Transverse colon (tissue), 4 donors: ENCODE measurements at regions not wholly inside any gene's neighbourhood (a gene's known extent, or its start where the extent isn't known, plus 50 kb on each side); places are given as distances from the start of the nearest gene placed in this dataset.
A peak's percentile ranks its signal among the peaks of the same experiment; 100 is the strongest.

Source experiments
- DNase-seq: peaks from one replicate; pipeline ENCODE4 v3.0.0-alpha.2; 2019
- H3K27ac ChIP-seq, 4 donors: fragments of 200-600 bp; sonication (generic); 2 replicates each; pipeline ENCODE4 v1.5.1; 2016 to 2018; ENCODE audit warnings: inconsistent platforms in 4 of 4
- H3K27me3 ChIP-seq: fragments of 200-600 bp; sonication (generic); 2 replicates; pipeline ENCODE4 v1.5.1; 2017; ENCODE audit warnings: inconsistent platforms
- H3K36me3 ChIP-seq, 4 donors: fragments of 200-600 bp; sonication (generic); 2 replicates each; pipeline ENCODE4 v1.5.1; 2017 to 2019; ENCODE audit warnings: inconsistent platforms in 4 of 4
- H3K4me1 ChIP-seq, 4 donors: fragments of 200-600 bp; sonication (generic); 2 replicates each; pipeline ENCODE4 v1.5.1; 2017 to 2020; ENCODE audit warnings: inconsistent platforms in 4 of 4
- H3K4me3 ChIP-seq, 4 donors: fragments of 200-600 bp; sonication (generic); 1 replicate in 1 of 4; 2 replicates in 3 of 4; pipeline versions ENCODE4 v1.5.1 to v1.6.1; 2017 to 2019; ENCODE audit warnings: inconsistent platforms in 4 of 4
- H3K9me3 ChIP-seq, 2 donors: fragments of 200-600 bp; sonication (generic); 2 replicates each; pipeline ENCODE4 v1.5.1; 2017 to 2019; ENCODE audit warnings: inconsistent platforms in 2 of 2
- EP300 ChIP-seq: sonication (generic); formaldehyde crosslinking; IDR thresholded peaks from one replicate; pipeline ENCODE4 v1.6.1; 2017; ENCODE audit warnings: antibody characterized with exemption, low read depth
- POLR2A ChIP-seq: fragments of 450-650 bp; IDR thresholded peaks from one replicate; pipeline ENCODE4 v1.6.1; 2016; ENCODE audit warnings: antibody characterized with exemption, mild to moderate bottlenecking, moderate library complexity
- POLR2AphosphoS5 ChIP-seq, 3 donors: sonication (generic); formaldehyde crosslinking; IDR thresholded peaks; one replicate each; pipeline ENCODE4 v1.6.1; 2016; ENCODE audit warnings: antibody characterized with exemption in 3 of 3
- WGBS, 2 donors: methylation state at CpG; one replicate each; pipeline ENCODE4 v1.1.5; 2018; ENCODE audit warnings: low coverage in 1 of 2; 5-methylcytosine and 5-hydroxymethylcytosine counted together
- in situ Hi-C, 4 donors: fragments of 200-750 bp; cut with MboI; loops; one replicate each; pipeline versions ENCODE4 v1.15.0 to v1.15.1; 2017; ENCODE audit warnings: low sequenced_read_pairs in 3 of 4, low pct_ligation_motif_present in 1 of 4, low pct_unique_long_range_greater_than_20kb in 1 of 4
- intact Hi-C: fragments of 100-400 bp; cut with DNase I; formaldehyde crosslinking; loops from one replicate; pipeline ENCODE4 v1.15.1; 2023; ENCODE audit warnings: low total_unique reads
- TF ChIP-seq, protein P1 (sequence below), 5 experiments: fragments of 200-600 bp in 3 of 5; fragments of 450-650 bp in 2 of 5; sonication (generic) in 3 of 5; IDR thresholded peaks; 1 replicate in 2 of 5; 2 replicates in 3 of 5; pipeline ENCODE4 v1.5.1; 2016 to 2017; ENCODE audit warnings: antibody characterized with exemption in 5 of 5, inconsistent platforms in 3 of 5, mild to moderate bottlenecking in 2 of 5, moderate library complexity in 1 of 5

DNA sequence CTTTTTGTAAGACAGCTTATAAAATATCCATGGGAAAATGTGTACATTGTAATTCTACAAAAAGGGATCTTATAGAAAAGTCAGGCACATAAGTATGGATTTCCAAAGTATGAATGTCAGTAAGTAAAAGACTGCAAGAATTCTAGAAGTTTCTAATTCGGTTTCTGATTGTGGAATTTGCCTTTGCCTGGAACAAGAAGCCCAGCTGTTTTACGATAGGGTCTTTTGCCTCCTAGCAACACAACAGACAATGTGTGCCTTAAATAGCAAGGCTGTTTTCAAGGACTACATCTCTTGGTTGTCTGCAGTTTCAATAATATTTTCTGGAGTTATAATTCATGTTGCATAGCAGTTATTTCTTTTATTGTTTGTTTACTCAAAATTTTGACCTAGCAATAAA lies 312.9 kb downstream of the MTX2 start:
- H3K27ac ChIP-seq: peak overlapping the region in 2 of 4 donors; percentile 20 to 39
- no peaks in the 10 kb centered on the region for H3K9me3 ChIP-seq
- intact Hi-C loops: no loop called here
- no peaks in the 10 kb centered on the region for H3K27me3 ChIP-seq
- no peak for DNase-seq
- in situ Hi-C loops: no loop called here
- no peaks in the 10 kb centered on the region for H3K36me3 ChIP-seq
- no peak for TF ChIP-seq POLR2AphosphoS5 (IDR thresholded peaks at IDR 0.05)
- no peak for TF ChIP-seq EP300
- peaks cover 0 to 41% (median 32%) of the 10 kb centered on the region in 4 donors for H3K4me1 ChIP-seq
- H3K4me3 ChIP-seq: no peak overlapping the region
- 42 to 47% methylated on average over 2 of the region's 2 CpGs for WGBS, 2 donors

DNA sequence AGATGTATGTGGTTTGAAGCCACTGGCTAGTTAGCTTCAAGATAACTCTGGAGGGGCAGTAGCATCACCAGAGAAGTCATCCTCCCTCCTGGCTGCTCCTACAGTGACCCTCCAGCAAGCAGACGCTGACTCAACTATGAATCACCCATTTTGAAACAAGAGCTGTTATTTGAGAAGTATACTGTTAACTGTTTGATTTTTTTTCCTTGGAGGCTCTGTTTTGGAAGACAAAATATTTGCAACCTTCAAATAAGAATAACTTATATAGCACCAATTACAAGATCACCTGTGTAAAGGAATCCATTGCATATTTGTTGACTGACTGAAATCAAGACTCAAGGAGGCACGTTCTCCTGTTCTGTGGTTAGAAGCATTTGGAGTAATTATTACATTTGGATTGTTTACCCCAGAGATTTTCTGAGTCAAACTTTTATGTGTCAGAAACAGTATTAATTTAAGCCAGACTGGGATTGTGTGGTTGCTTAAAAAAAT lies 313.8 kb downstream of the MTX2 start:
- no peak for TF ChIP-seq POLR2A
- TF ChIP-seq, protein P1, sequence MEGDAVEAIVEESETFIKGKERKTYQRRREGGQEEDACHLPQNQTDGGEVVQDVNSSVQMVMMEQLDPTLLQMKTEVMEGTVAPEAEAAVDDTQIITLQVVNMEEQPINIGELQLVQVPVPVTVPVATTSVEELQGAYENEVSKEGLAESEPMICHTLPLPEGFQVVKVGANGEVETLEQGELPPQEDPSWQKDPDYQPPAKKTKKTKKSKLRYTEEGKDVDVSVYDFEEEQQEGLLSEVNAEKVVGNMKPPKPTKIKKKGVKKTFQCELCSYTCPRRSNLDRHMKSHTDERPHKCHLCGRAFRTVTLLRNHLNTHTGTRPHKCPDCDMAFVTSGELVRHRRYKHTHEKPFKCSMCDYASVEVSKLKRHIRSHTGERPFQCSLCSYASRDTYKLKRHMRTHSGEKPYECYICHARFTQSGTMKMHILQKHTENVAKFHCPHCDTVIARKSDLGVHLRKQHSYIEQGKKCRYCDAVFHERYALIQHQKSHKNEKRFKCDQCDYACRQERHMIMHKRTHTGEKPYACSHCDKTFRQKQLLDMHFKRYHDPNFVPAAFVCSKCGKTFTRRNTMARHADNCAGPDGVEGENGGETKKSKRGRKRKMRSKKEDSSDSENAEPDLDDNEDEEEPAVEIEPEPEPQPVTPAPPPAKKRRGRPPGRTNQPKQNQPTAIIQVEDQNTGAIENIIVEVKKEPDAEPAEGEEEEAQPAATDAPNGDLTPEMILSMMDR (IDR thresholded peaks at IDR 0.05): no peak
- no peak for TF ChIP-seq POLR2AphosphoS5 (IDR thresholded peaks at IDR 0.05)
- no peak for TF ChIP-seq EP300
- no peak for DNase-seq
- Histone ChIP-seq H3K27ac (peak overlapping the region; percentile 1 to 42 (median 36)), H3K4me3 (no peak overlapping the region), H3K4me1 (peaks cover 0 to 41% (median 32%) of the 10 kb centered on the region in 4 donors), H3K36me3 (no peaks in the 10 kb centered on the region), H3K27me3 (no peaks in the 10 kb centered on the region), H3K9me3 (no peaks in the 10 kb centered on the region)
- in situ Hi-C loops: no loop called here
- WGBS, 2 donors: 6 to 23% methylated on average over 2 of the region's 2 CpGs
- intact Hi-C loops: no loop called here

DNA sequence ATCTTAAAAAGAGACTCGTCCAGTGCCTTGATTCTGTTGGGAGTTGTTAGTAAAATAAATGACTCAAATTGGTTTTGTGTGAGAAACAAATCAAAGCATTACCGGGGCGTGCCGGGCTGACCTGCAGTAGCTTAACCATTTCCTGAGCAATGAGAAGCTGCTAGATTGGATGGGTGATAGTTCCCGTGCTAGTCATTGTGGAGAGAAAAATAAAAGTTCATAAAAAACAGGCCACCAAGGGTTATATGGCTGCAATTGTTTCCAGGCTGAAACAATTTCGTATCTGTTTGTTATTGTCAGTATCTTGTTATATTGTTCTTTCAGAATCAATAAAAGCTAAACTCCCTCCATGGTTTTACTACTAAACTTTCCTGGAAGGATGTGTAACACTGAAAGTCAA lies 314.4 kb downstream of the MTX2 start:
- no peak for TF ChIP-seq POLR2AphosphoS5 (IDR thresholded peaks at IDR 0.05)
- no peak for TF ChIP-seq EP300
- TF ChIP-seq, protein P1 (IDR thresholded peaks at IDR 0.05): no peak
- no peak for TF ChIP-seq POLR2A
- intact Hi-C loops: no loop called here
- H3K27ac ChIP-seq: peak overlapping the region; percentile 0 to 42 (median 16)
- peak; percentile 9 for DNase-seq
- H3K36me3 ChIP-seq: no peaks in the 10 kb centered on the region
- no peaks in the 10 kb centered on the region for H3K9me3 ChIP-seq
- H3K27me3 ChIP-seq: no peaks in the 10 kb centered on the region
- H3K4me3 ChIP-seq: no peak overlapping the region
- H3K4me1 ChIP-seq: peaks cover 0 to 41% (median 32%) of the 10 kb centered on the region in 4 donors
- in situ Hi-C loops: no loop called here
- WGBS, 2 donors: 20 to 39% methylated on average over 6 of the region's 6 CpGs

GRCh38 chr2:176584333-176584732 lies 315.1 kb downstream of the MTX2 start:
- TF ChIP-seq POLR2A: no peak
- TF ChIP-seq EP300: no peak
- TF ChIP-seq POLR2AphosphoS5 (IDR thresholded peaks at IDR 0.05): no peak
- TF ChIP-seq, protein P1 (IDR thresholded peaks at IDR 0.05): no peak
- Histone ChIP-seq H3K27ac (peak overlapping the region in 1 of 4 donors; percentile 32), H3K27me3 (no peaks in the 10 kb centered on the region), H3K4me3 (no peak overlapping the region), H3K36me3 (no peaks in the 10 kb centered on the region), H3K4me1 (peaks cover 0 to 36% (median 30%) of the 10 kb centered on the region in 4 donors), H3K9me3 (no peaks in the 10 kb centered on the region)
- in situ Hi-C loops: no loop called here
- DNase-seq: no peak
- intact Hi-C loops: no loop called here
- 35 to 50% methylated on average over 3 of the region's 3 CpGs for WGBS, 2 donors

DNA sequence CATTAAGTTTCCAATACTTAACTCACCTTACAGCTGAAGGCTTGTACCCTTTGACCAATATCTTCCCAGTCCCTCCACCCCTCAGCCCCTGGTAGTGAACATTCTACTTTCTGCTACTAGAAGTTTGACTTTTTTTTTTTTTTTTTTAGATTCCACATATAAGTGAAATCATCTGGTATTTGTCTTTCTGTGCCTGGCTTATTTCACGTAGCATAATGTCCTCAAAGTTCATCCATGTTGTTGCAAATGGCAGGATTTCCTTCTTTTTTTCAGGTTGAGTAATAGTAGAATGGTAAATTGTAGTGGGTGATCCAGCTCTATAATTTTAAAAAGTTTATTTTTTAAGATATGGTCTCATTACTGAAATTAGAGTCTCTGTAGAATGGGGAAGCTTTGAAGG lies 316.0 kb downstream of the MTX2 start:
- intact Hi-C loops (no loop called here), in situ Hi-C loops (no loop called here)
- TF ChIP-seq POLR2AphosphoS5 (IDR thresholded peaks at IDR 0.05) (no peak), EP300 (no peak)
- TF ChIP-seq, protein P1 (IDR thresholded peaks at IDR 0.05): no peak
- 63 to 100% methylated on average over 1 of the region's 1 CpG for WGBS, 2 donors
- no peaks in the 10 kb centered on the region for H3K27me3 ChIP-seq
- no peak for DNase-seq
- H3K36me3 ChIP-seq: no peaks in the 10 kb centered on the region
- no peak overlapping the region for H3K27ac ChIP-seq
- H3K9me3 ChIP-seq: no peaks in the 10 kb centered on the region
- no peak overlapping the region for H3K4me3 ChIP-seq
- peaks cover 0 to 32% (median 24%) of the 10 kb centered on the region in 4 donors for H3K4me1 ChIP-seq
